ENCODE measurements at regions not wholly inside any gene's neighbourhood (a gene's known extent, or its start where the extent isn't known, plus 50 kb on each side); places are given as distances from the start of the nearest gene placed in this dataset.

DNA sequence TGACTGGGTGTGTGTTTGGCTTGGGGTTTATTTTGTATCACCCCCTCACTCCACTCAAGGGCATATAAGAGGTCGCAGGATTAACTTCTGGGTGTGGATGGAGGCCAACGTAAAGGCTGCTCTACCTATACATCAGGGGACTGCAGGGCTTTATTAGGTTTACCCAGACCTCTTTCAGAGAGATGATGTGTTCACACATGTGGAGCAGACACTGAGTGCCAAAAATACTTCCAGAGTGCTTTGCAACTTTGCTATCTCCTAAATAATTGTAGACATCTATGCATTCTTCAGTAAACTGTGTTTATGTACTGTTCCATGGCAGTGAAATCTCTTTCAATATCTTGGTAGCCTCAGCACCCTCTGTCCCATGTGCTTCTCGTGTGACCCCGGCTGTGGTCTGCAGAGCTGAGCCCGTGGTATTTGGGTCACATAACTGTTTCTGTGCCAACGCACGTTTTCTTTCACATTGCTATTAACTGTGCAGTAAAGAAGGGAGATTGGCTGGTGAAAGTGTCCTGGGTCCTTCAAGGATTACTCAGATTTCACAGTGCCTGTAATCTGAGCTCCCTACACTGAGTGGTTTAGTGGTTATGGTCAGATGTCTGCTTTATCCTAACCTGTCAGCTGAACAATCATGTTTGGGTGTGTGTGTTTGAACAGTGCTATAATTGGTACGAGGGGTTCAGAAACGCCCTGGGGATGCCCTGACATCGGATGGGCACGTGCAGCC lies 208.1 kb downstream of the VAPA start (continued):
- TF ChIP-seq EZH2 (IDR thresholded peaks at IDR 0.05; ENCODE audit: borderline replicate concordance, insufficient read depth, low read length, poor library complexity, severe bottlenecking) = no peak

DNA sequence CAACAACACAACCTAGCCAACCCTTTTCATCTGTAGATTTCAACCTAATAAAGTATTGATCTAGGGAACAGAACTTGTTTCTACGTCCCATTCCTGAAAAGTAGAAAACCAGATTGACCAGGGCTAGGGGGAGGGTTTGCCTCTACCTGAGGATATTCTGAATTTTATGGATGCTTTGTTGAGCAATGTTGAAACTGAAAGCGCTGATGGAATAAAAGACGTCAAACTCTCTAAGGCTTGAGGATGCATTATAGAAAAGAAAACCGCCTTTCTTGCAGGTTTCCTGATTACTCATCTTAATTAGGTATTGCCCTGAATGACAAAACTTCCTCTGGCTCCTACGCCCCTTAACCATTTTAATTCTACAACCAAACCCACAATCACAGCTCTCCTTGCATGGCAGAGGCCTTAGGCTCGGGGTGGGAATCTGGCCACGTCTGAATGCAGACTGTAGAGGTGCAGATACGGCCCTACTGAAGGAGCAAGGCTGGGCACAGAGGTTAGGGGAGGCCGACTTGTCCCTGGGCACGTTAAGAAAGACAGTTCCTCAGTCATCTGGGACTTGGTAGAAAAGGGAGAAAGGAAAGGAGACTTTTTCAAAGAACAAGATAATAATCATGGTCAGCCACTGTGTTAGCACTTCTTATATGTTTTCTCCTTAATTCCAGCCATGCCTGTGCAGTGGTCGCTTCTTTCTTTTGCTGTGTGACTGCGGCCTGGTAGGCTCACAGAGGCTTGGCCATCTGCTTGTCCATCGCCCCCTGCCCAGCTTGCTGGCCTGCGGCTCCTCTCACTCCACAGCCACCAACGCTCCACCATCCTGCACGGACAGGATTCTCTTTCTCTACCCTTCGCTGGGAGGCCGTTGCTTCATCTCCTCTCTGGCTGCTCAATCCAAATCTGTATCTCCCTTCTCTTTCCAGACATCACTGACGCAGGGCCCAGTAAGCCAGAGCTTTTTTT lies 209.5 kb downstream of the VAPA start:
- Histone ChIP-seq H2AFZ (ENCODE audit: low read depth, low read length) (no peak overlapping the region), H4K20me1 (ENCODE audit: insufficient read depth) (no peaks in the 10 kb centered on the region), H3K9ac (ENCODE audit: low read length) (no peak overlapping the region), H3F3A (ENCODE audit: insufficient read depth, low read length, poor library complexity, severe bottlenecking) (no peaks in the 10 kb centered on the region), H3K9me2 (ENCODE audit: insufficient read depth, low read length) (no peaks in the 10 kb centered on the region), H3K36me3 (ENCODE audit: insufficient read depth, low read length) (no peaks in the 10 kb centered on the region), H3K4me2 (ENCODE audit: low read length) (no peak overlapping the region), H3K4me3 (ENCODE audit: low read length) (no peak overlapping the region), H3K27me3 (ENCODE audit: insufficient read depth, low read depth, low read length) (no peaks in the 10 kb centered on the region), H3K27ac (ENCODE audit: low read length) (no peak overlapping the region), H3K9me3 (ENCODE audit: low read length) (no peaks in the 10 kb centered on the region), H3K79me2 (replicated peaks; ENCODE audit: insufficient read depth, low read length) (no peaks in the 10 kb centered on the region)
- TF ChIP-seq POLR2AphosphoS5 (IDR thresholded peaks at IDR 0.05) (no peak), SMC3 (conservative IDR thresholded peaks at IDR 0.05; ENCODE audit: poor library complexity) (no peak), RAD21 (conservative IDR thresholded peaks at IDR 0.05) (no peak), EP300 (conservative IDR thresholded peaks at IDR 0.05; ENCODE audit: poor library complexity, severe bottlenecking) (no peak), MXI1 (conservative IDR thresholded peaks at IDR 0.05; ENCODE audit: poor library complexity, severe bottlenecking) (no peak), REST (IDR thresholded peaks at IDR 0.05; ENCODE audit: borderline replicate concordance) (no peak)
- TF ChIP-seq, protein P1, sequence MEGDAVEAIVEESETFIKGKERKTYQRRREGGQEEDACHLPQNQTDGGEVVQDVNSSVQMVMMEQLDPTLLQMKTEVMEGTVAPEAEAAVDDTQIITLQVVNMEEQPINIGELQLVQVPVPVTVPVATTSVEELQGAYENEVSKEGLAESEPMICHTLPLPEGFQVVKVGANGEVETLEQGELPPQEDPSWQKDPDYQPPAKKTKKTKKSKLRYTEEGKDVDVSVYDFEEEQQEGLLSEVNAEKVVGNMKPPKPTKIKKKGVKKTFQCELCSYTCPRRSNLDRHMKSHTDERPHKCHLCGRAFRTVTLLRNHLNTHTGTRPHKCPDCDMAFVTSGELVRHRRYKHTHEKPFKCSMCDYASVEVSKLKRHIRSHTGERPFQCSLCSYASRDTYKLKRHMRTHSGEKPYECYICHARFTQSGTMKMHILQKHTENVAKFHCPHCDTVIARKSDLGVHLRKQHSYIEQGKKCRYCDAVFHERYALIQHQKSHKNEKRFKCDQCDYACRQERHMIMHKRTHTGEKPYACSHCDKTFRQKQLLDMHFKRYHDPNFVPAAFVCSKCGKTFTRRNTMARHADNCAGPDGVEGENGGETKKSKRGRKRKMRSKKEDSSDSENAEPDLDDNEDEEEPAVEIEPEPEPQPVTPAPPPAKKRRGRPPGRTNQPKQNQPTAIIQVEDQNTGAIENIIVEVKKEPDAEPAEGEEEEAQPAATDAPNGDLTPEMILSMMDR (IDR thresholded peaks at IDR 0.05; ENCODE audit: poor library complexity, severe bottlenecking) = no peak

- Histone ChIP-seq H4K20me1 (ENCODE audit: insufficient read depth) (no peaks in the 10 kb centered on the region), H3F3A (ENCODE audit: insufficient read depth, low read length, poor library complexity, severe bottlenecking) (no peaks in the 10 kb centered on the region), H3K27me3 (ENCODE audit: insufficient read depth, low read depth, low read length) (no peaks in the 10 kb centered on the region), H3K9me2 (ENCODE audit: insufficient read depth, low read length) (no peaks in the 10 kb centered on the region), H3K79me2 (replicated peaks; ENCODE audit: insufficient read depth, low read length) (no peaks in the 10 kb centered on the region), H3K27ac (ENCODE audit: low read length) (no peak overlapping the region), H3K9ac (ENCODE audit: low read length) (no peak overlapping the region), H2AFZ (ENCODE audit: low read depth, low read length) (no peak overlapping the region), H3K4me2 (ENCODE audit: low read length) (no peak overlapping the region), H3K4me3 (ENCODE audit: low read length) (no peak overlapping the region), H3K36me3 (ENCODE audit: insufficient read depth, low read length) (no peaks in the 10 kb centered on the region), H3K9me3 (ENCODE audit: low read length) (no peaks in the 10 kb centered on the region)
- no peak for TF ChIP-seq TAF1 (IDR thresholded peaks at IDR 0.05; ENCODE audit: low read depth)
- TF ChIP-seq REST (IDR thresholded peaks at IDR 0.05; ENCODE audit: borderline replicate concordance) = no peak
- TF ChIP-seq EP300 (conservative IDR thresholded peaks at IDR 0.05; ENCODE audit: poor library complexity, severe bottlenecking) = no peak
- no peak for TF ChIP-seq RAD21 (conservative IDR thresholded peaks at IDR 0.05)
- no peak for TF ChIP-seq SMC3 (conservative IDR thresholded peaks at IDR 0.05; ENCODE audit: poor library complexity)
Observed at GRCh38 chr18:10124071-10124470, 210.3 kb downstream of the VAPA start.
